ENCODE measurements at regions not wholly inside any gene's neighbourhood (a gene's known extent, or its start where the extent isn't known, plus 50 kb on each side); places are given as distances from the start of the nearest gene placed in this dataset.

DNA sequence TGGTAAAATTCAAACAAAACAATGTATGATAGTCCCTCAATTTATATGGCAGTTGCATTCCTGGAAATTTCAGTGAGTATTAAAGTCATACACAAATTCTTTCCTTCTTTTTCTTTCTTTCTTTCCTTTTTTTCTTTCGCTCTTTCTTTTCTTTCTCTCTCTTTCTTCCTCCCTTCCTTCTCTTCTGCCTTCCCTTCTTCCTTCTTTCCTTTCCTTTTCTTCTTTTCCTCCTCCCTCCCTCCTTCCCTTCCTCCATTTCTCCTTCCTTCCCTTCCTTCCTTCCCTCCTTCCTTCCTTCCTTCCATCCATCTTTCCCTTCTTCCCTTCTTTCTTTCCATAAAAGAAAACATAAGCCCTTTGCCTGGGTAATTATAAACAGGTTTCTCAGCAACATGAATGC is 58.1 kb upstream of the HSPB3 start:
- POLR2A ChIA-PET, result no interaction called here
- H3K36me3 ChIP-seq (ENCODE audit: control insufficient read depth, insufficient read depth, low read length), result peaks cover 32% of the 10 kb centered on the region
- intact Hi-C loops (cut with micrococcal nuclease) (no loop called here), in situ Hi-C loops (cut with MboI) (no loop called here)
- no peak overlapping the region for H3K4me3 ChIP-seq
- H3K9me1 ChIP-seq (ENCODE audit: control insufficient read depth, insufficient read depth, low read length), result no peaks in the 10 kb centered on the region
- H3K9ac ChIP-seq (ENCODE audit: insufficient read depth in 1 of 2, low read depth in 2 of 2, low read length in 2 of 2), result no peak overlapping the region
- no peaks in the 10 kb centered on the region for H4K20me1 ChIP-seq (replicated peaks; ENCODE audit: control insufficient read depth, insufficient read depth, low read length)
- no peak overlapping the region for H2AFZ ChIP-seq (ENCODE audit: low read depth, low read length)
- ATAC-seq (no peak), FAIRE-seq (no peak), DNase-seq (ENCODE audit: extremely low read depth in 1 of 4, low spot score in 3 of 4) (no peak)
- 60% methylated on average over 1 of the region's 1 CpG for WGBS (ENCODE audit: insufficient coverage, low coverage, missing lambda C conversion rate)
- no peaks in the 10 kb centered on the region for H3K27me3 ChIP-seq (ENCODE audit: control insufficient read depth in 2 of 2, insufficient read depth in 2 of 2, low read length in 2 of 2)
- H3K27ac ChIP-seq (ENCODE audit: extremely low read depth, low read depth, low read length), result no peak overlapping the region
- no peaks in the 10 kb centered on the region for H3K9me3 ChIP-seq (replicated peaks; ENCODE audit: control insufficient read depth, insufficient read depth, low read depth, low read length)
- no TSS peak for BruUV-seq (replicated peaks)
- CTCF ChIA-PET (ENCODE audit: low intra/inter-chr PET ratio), result no interaction called here
- peaks cover 45% of the 10 kb centered on the region for H3K79me2 ChIP-seq (ENCODE audit: control insufficient read depth, insufficient read depth, low read length)
- no peak overlapping the region for H3K4me2 ChIP-seq (ENCODE audit: insufficient read depth, low read length)
- peaks cover 0 to 10% of the 10 kb centered on the region in 2 experiments; a peak in 3 of 5 replicates for H3K4me1 ChIP-seq (replicated peaks in 1 of 2; ENCODE audit: control insufficient read depth in 2 of 2, insufficient read depth in 2 of 2, low read length in 2 of 2)
- TF ChIP-seq CSDE1 (IDR thresholded peaks at IDR 0.05) (no peak), ARHGAP35 (IDR thresholded peaks at IDR 0.05; ENCODE audit: partially characterized antibody) (peak; percentile 67), OTX1 (CRISPR knock-in tag; IDR thresholded peaks at IDR 0.05) (peak; percentile 29; the same call in 1 of the 2 replicates), MAFG (tag; conservative IDR thresholded peaks at IDR 0.05) (no peak), GATAD2A (IDR thresholded peaks at IDR 0.05) (no peak), POLR2B (IDR thresholded peaks at IDR 0.05; ENCODE audit: low read depth, partially characterized antibody) (peak; percentile 46), HDAC1 (IDR thresholded peaks at IDR 0.05) (0 out of 4 replicates have a peak, but pooled peaks of 1 of the 2 experiments have one; percentile 32), HLTF (IDR thresholded peaks at IDR 0.05) (0 out of 2 replicates have a peak, but pooled peaks have one; percentile 62), RBFOX2 (IDR thresholded peaks at IDR 0.05; ENCODE audit: low read depth, low read length) (no peak), LARP7 (IDR thresholded peaks at IDR 0.05) (peak; percentile 32; the same call in 1 of the 2 replicates)
- TF ChIP-seq, protein P1, sequence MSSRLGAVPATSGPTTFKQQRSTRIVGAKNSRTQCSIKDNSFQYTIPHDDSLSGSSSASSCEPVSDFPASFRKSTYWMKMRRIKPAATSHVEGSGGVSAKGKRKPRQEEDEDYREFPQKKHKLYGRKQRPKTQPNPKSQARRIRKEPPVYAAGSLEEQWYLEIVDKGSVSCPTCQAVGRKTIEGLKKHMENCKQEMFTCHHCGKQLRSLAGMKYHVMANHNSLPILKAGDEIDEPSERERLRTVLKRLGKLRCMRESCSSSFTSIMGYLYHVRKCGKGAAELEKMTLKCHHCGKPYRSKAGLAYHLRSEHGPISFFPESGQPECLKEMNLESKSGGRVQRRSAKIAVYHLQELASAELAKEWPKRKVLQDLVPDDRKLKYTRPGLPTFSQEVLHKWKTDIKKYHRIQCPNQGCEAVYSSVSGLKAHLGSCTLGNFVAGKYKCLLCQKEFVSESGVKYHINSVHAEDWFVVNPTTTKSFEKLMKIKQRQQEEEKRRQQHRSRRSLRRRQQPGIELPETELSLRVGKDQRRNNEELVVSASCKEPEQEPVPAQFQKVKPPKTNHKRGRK (tag; IDR thresholded peaks at IDR 0.05), result peak; percentile 94
- TF ChIP-seq, protein P2, sequence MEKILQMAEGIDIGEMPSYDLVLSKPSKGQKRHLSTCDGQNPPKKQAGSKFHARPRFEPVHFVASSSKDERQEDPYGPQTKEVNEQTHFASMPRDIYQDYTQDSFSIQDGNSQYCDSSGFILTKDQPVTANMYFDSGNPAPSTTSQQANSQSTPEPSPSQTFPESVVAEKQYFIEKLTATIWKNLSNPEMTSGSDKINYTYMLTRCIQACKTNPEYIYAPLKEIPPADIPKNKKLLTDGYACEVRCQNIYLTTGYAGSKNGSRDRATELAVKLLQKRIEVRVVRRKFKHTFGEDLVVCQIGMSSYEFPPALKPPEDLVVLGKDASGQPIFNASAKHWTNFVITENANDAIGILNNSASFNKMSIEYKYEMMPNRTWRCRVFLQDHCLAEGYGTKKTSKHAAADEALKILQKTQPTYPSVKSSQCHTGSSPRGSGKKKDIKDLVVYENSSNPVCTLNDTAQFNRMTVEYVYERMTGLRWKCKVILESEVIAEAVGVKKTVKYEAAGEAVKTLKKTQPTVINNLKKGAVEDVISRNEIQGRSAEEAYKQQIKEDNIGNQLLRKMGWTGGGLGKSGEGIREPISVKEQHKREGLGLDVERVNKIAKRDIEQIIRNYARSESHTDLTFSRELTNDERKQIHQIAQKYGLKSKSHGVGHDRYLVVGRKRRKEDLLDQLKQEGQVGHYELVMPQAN (IDR thresholded peaks at IDR 0.05; ENCODE audit: borderline replicate concordance), result peak; percentile 33; the same call in 1 of the 2 replicates
- TF ChIP-seq, protein P3, sequence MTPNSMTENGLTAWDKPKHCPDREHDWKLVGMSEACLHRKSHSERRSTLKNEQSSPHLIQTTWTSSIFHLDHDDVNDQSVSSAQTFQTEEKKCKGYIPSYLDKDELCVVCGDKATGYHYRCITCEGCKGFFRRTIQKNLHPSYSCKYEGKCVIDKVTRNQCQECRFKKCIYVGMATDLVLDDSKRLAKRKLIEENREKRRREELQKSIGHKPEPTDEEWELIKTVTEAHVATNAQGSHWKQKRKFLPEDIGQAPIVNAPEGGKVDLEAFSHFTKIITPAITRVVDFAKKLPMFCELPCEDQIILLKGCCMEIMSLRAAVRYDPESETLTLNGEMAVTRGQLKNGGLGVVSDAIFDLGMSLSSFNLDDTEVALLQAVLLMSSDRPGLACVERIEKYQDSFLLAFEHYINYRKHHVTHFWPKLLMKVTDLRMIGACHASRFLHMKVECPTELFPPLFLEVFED (CRISPR knock-in tag; conservative IDR thresholded peaks at IDR 0.05), result 0 out of 2 replicates have a peak, but pooled peaks have one; percentile 37
- TF ChIP-seq, protein P4, sequence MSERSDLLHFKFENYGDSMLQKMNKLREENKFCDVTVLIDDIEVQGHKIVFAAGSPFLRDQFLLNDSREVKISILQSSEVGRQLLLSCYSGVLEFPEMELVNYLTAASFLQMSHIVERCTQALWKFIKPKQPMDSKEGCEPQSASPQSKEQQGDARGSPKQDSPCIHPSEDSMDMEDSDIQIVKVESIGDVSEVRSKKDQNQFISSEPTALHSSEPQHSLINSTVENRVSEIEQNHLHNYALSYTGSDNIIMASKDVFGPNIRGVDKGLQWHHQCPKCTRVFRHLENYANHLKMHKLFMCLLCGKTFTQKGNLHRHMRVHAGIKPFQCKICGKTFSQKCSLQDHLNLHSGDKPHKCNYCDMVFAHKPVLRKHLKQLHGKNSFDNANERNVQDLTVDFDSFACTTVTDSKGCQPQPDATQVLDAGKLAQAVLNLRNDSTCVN (CRISPR knock-in tag; IDR thresholded peaks at IDR 0.05), result 0 out of 2 replicates have a peak, but pooled peaks have one; percentile 28
- TF ChIP-seq, protein P5, sequence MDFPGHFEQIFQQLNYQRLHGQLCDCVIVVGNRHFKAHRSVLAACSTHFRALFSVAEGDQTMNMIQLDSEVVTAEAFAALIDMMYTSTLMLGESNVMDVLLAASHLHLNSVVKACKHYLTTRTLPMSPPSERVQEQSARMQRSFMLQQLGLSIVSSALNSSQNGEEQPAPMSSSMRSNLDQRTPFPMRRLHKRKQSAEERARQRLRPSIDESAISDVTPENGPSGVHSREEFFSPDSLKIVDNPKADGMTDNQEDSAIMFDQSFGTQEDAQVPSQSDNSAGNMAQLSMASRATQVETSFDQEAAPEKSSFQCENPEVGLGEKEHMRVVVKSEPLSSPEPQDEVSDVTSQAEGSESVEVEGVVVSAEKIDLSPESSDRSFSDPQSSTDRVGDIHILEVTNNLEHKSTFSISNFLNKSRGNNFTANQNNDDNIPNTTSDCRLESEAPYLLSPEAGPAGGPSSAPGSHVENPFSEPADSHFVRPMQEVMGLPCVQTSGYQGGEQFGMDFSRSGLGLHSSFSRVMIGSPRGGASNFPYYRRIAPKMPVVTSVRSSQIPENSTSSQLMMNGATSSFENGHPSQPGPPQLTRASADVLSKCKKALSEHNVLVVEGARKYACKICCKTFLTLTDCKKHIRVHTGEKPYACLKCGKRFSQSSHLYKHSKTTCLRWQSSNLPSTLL (IDR thresholded peaks at IDR 0.05), result peak; percentile 47; the same call in 1 of the 2 replicates
